ENCODE measurements at regions not wholly inside any gene's neighbourhood (a gene's known extent, or its start where the extent isn't known, plus 50 kb on each side); places are given as distances from the start of the nearest gene placed in this dataset.

GRCh38 chr18:53747210-53747609 is 477.3 kb downstream of the MBD2 start:
- WGBS, 2 experiments (ENCODE audit: extremely low coverage in 2 of 2, insufficient read length in 1 of 2) = no CpG with 5 or more reads among the region's 2 CpGs
- no peak for ATAC-seq (ENCODE audit: low read depth)
- dilution Hi-C loops (cut with HindIII; ENCODE audit: low sequenced_read_pairs, unreplicated experiment) = no loop called here

More at GRCh38 chr18:53747210-53747609, 477.3 kb downstream of the MBD2 start:
- DNase-seq = no peak
- Histone ChIP-seq H4K8ac (ENCODE audit: low read depth in 2 of 2, low read length in 2 of 2) (no peak overlapping the region), H3K56ac (ENCODE audit: extremely low read depth, insufficient read depth, low read length) (no peak overlapping the region), H2BK15ac (ENCODE audit: low read depth, low read length) (no peak overlapping the region), H3K4me1 (ENCODE audit: control insufficient read depth, insufficient read depth, low read length) (no peaks in the 10 kb centered on the region), H4K91ac (ENCODE audit: insufficient read depth, low read depth, low read length) (no peak overlapping the region), H3K79me1 (ENCODE audit: low read depth in 1 of 2, low read length in 2 of 2) (no peaks in the 10 kb centered on the region), H3K9me3 (ENCODE audit: control insufficient read depth, insufficient read depth, low read length) (peaks cover 4% of the 10 kb centered on the region), H3K27me3 (ENCODE audit: control insufficient read depth, insufficient read depth, low read length) (no peaks in the 10 kb centered on the region), H2BK120ac (ENCODE audit: low read depth, low read length) (no peak overlapping the region), H2BK20ac (ENCODE audit: low read depth, low read length) (no peak overlapping the region), H4K20me1 (ENCODE audit: insufficient read depth, low read length) (no peaks in the 10 kb centered on the region), H2AK9ac (replicated peaks; ENCODE audit: low read depth, low read length, poor library complexity) (no peak overlapping the region), H3K36me3 (ENCODE audit: control insufficient read depth, insufficient read depth, low read length) (no peaks in the 10 kb centered on the region), H2AK5ac (ENCODE audit: low read depth, low read length) (no peak overlapping the region), H3K9me1 (ENCODE audit: insufficient read depth, low read length) (no peaks in the 10 kb centered on the region), H4K5ac (ENCODE audit: low read depth, low read length) (no peak overlapping the region), H2AFZ (replicated peaks; ENCODE audit: low read length, poor library complexity) (no peak overlapping the region), H3K23ac (ENCODE audit: low read depth, low read length) (no peak overlapping the region), H3K27ac (ENCODE audit: insufficient read depth, low read length) (no peak overlapping the region), H3K14ac (replicated peaks; ENCODE audit: low read depth, low read length) (no peak overlapping the region), H3K4me2 (ENCODE audit: low read depth, low read length) (no peak overlapping the region), H3K9ac (ENCODE audit: low read depth, low read length) (no peak overlapping the region), H3K4ac (ENCODE audit: low read depth, low read length) (no peak overlapping the region), H2BK5ac (ENCODE audit: low read depth, low read length, poor library complexity, severe bottlenecking) (no peak overlapping the region), H3K18ac (ENCODE audit: low read depth, low read length) (no peak overlapping the region), H3K4me3 (ENCODE audit: insufficient read depth, low read depth, low read length) (no peak overlapping the region)
- intact Hi-C loops (cut with micrococcal nuclease) (no loop called here), in situ Hi-C loops (cut with MboI; ENCODE audit: low sequenced_read_pairs) (no loop called here)
- TF ChIP-seq CHD1 (IDR thresholded peaks at IDR 0.05; ENCODE audit: low read depth, low read length) (no peak), USF2 (IDR thresholded peaks at IDR 0.05; ENCODE audit: low read depth, low read length) (no peak), RCOR1 (IDR thresholded peaks at IDR 0.05; ENCODE audit: insufficient replicate concordance, low read length) (no peak), POLR2A (IDR thresholded peaks at IDR 0.05; ENCODE audit: low read depth, low read length) (no peak), NFE2L2 (IDR thresholded peaks at IDR 0.05; ENCODE audit: low read depth, low read length) (no peak), MXI1 (IDR thresholded peaks at IDR 0.05; ENCODE audit: borderline replicate concordance, low read depth, low read length) (no peak)
- POLR2A ChIA-PET (ENCODE audit: unreplicated experiment) = no interaction called here
- BruUV-seq (replicated peaks) = no TSS peak
- CTCF ChIA-PET = no interaction called here

Measured in IMR-90 (cell line).